ACC112 (cell line): ENCODE measurements at regions not wholly inside any gene's neighbourhood (a gene's known extent, or its start where the extent isn't known, plus 50 kb on each side); places are given as distances from the start of the nearest gene placed in this dataset.

Source experiments
- H2AFZ ChIP-seq: fragments of 200-600 bp; sonication (generic); one replicate; pipeline ENCODE4 v1.6.0; 2017; ENCODE audit warnings: antibody characterized with exemption, low read length; ENCODE audit not compliant: unreplicated experiment
- H3K27ac ChIP-seq: fragments of 200-600 bp; sonication (generic); 2 replicates; pipeline ENCODE4 v1.5.1; 2014; ENCODE audit warnings: low read depth, mild to moderate bottlenecking, antibody characterized with exemption, low read length, moderate library complexity
- H3K27me3 ChIP-seq: fragments of 200-600 bp; sonication (generic); 2 replicates; pipeline ENCODE4 v1.6.1; 2014; ENCODE audit warnings: mild to moderate bottlenecking, antibody characterized with exemption, low read length, moderate library complexity, mixed read lengths; ENCODE audit not compliant: insufficient read depth
- H3K36me3 ChIP-seq: fragments of 200-600 bp; sonication (generic); 2 replicates; pipeline ENCODE4 v1.6.1; 2016; ENCODE audit warnings: mild to moderate bottlenecking, antibody characterized with exemption, low read length, moderate library complexity, mixed read lengths; ENCODE audit not compliant: insufficient read depth
- H3K4me1 ChIP-seq: fragments of 200-600 bp; sonication (generic); one replicate; pipeline ENCODE4 v1.6.1; 2016; ENCODE audit warnings: low read length, mixed read lengths; ENCODE audit not compliant: insufficient read depth, unreplicated experiment, control insufficient read depth
- H3K4me3 ChIP-seq: fragments of 200-600 bp; sonication (generic); 2 replicates; pipeline ENCODE4 v1.5.1; 2014; ENCODE audit warnings: mild to moderate bottlenecking, low read depth, low read length
- H3K79me2 ChIP-seq: fragments of 200-600 bp; sonication (generic); one replicate; pipeline ENCODE4 v1.6.0; 2016; ENCODE audit warnings: low read length; ENCODE audit not compliant: control insufficient read depth, unreplicated experiment, insufficient read depth

GRCh38 chr3:162269636-162270458 lies 773.2 kb downstream of the OTOL1 start:
- no peaks in the 10 kb centered on the region for H3K27me3 ChIP-seq
- H3K4me3 ChIP-seq = no peak overlapping the region
- H3K4me1 ChIP-seq = no peaks in the 10 kb centered on the region
- no peak overlapping the region for H3K27ac ChIP-seq
- no peaks in the 10 kb centered on the region for H3K36me3 ChIP-seq
- H3K79me2 ChIP-seq = no peaks in the 10 kb centered on the region
- no peak overlapping the region for H2AFZ ChIP-seq

GRCh38 chr3:162274070-162274469 lies 777.5 kb downstream of the OTOL1 start:
- Histone ChIP-seq H3K4me3 (no peak overlapping the region), H3K27me3 (no peaks in the 10 kb centered on the region), H3K27ac (no peak overlapping the region), H3K4me1 (no peaks in the 10 kb centered on the region), H3K36me3 (no peaks in the 10 kb centered on the region), H3K79me2 (no peaks in the 10 kb centered on the region), H2AFZ (no peak overlapping the region)

- H3K4me1 ChIP-seq = no peaks in the 10 kb centered on the region
- H2AFZ ChIP-seq = no peak overlapping the region
- no peaks in the 10 kb centered on the region for H3K36me3 ChIP-seq
- no peaks in the 10 kb centered on the region for H3K27me3 ChIP-seq
- H3K27ac ChIP-seq = no peak overlapping the region
- no peaks in the 10 kb centered on the region for H3K79me2 ChIP-seq
- no peak overlapping the region for H3K4me3 ChIP-seq
Observed at GRCh38 chr3:162278834-162279233, 782.2 kb downstream of the OTOL1 start.

GRCh38 chr3:162285259-162285658 lies 788.7 kb downstream of the OTOL1 start:
- H2AFZ ChIP-seq = no peak overlapping the region
- no peaks in the 10 kb centered on the region for H3K79me2 ChIP-seq
- H3K36me3 ChIP-seq = no peaks in the 10 kb centered on the region
- peaks cover 10% of the 10 kb centered on the region for H3K4me1 ChIP-seq
- no peak overlapping the region for H3K27ac ChIP-seq
- no peaks in the 10 kb centered on the region for H3K27me3 ChIP-seq
- no peak overlapping the region for H3K4me3 ChIP-seq

GRCh38 chr3:162287600-162287999 lies 791.0 kb downstream of the OTOL1 start:
- no peak overlapping the region for H3K4me3 ChIP-seq
- H3K4me1 ChIP-seq = peaks cover 10% of the 10 kb centered on the region
- H3K27ac ChIP-seq = no peak overlapping the region
- H3K79me2 ChIP-seq = no peaks in the 10 kb centered on the region
- no peak overlapping the region for H2AFZ ChIP-seq
- no peaks in the 10 kb centered on the region for H3K36me3 ChIP-seq
- H3K27me3 ChIP-seq = no peaks in the 10 kb centered on the region

GRCh38 chr3:162292409-162292808 lies 795.8 kb downstream of the OTOL1 start:
- no peaks in the 10 kb centered on the region for H3K27me3 ChIP-seq
- no peak overlapping the region for H3K4me3 ChIP-seq
- H2AFZ ChIP-seq = no peak overlapping the region
- no peaks in the 10 kb centered on the region for H3K36me3 ChIP-seq
- no peak overlapping the region for H3K27ac ChIP-seq
- peaks cover 15% of the 10 kb centered on the region for H3K4me1 ChIP-seq
- H3K79me2 ChIP-seq = no peaks in the 10 kb centered on the region

- H3K4me1 ChIP-seq = peaks cover 15% of the 10 kb centered on the region
- peak overlapping the region; percentile 76 for H3K27ac ChIP-seq
- H2AFZ ChIP-seq = peak overlapping the region; percentile 91
- H3K36me3 ChIP-seq = no peaks in the 10 kb centered on the region
- no peaks in the 10 kb centered on the region for H3K27me3 ChIP-seq
- H3K79me2 ChIP-seq = no peaks in the 10 kb centered on the region
- H3K4me3 ChIP-seq = peak overlapping the region; percentile 56; the same call in 1 of the 2 replicates
Observed at GRCh38 chr3:162295323-162295983, 798.8 kb downstream of the OTOL1 start.

- H3K4me1 ChIP-seq = no peaks in the 10 kb centered on the region
- no peak overlapping the region for H3K27ac ChIP-seq
- no peaks in the 10 kb centered on the region for H3K79me2 ChIP-seq
- H3K4me3 ChIP-seq = no peak overlapping the region
- no peaks in the 10 kb centered on the region for H3K36me3 ChIP-seq
- H3K27me3 ChIP-seq = no peaks in the 10 kb centered on the region
- H2AFZ ChIP-seq = no peak overlapping the region
Observed at GRCh38 chr3:162302983-162303624, 806.5 kb downstream of the OTOL1 start.

GRCh38 chr3:162317046-162317445 lies 820.4 kb downstream of the OTOL1 start:
- Histone ChIP-seq H3K27me3 (no peaks in the 10 kb centered on the region), H3K4me3 (no peak overlapping the region), H2AFZ (no peak overlapping the region), H3K79me2 (no peaks in the 10 kb centered on the region), H3K27ac (no peak overlapping the region), H3K36me3 (no peaks in the 10 kb centered on the region), H3K4me1 (no peaks in the 10 kb centered on the region)

GRCh38 chr3:162328649-162329048 lies 832.0 kb downstream of the OTOL1 start:
- Histone ChIP-seq H3K27ac (no peak overlapping the region), H3K4me1 (no peaks in the 10 kb centered on the region), H3K36me3 (no peaks in the 10 kb centered on the region), H3K27me3 (no peaks in the 10 kb centered on the region), H3K4me3 (no peak overlapping the region), H2AFZ (no peak overlapping the region), H3K79me2 (no peaks in the 10 kb centered on the region)
